ENCODE measurements at regions not wholly inside any gene's neighbourhood (a gene's known extent, or its start where the extent isn't known, plus 50 kb on each side); places are given as distances from the start of the nearest gene placed in this dataset.

DNA sequence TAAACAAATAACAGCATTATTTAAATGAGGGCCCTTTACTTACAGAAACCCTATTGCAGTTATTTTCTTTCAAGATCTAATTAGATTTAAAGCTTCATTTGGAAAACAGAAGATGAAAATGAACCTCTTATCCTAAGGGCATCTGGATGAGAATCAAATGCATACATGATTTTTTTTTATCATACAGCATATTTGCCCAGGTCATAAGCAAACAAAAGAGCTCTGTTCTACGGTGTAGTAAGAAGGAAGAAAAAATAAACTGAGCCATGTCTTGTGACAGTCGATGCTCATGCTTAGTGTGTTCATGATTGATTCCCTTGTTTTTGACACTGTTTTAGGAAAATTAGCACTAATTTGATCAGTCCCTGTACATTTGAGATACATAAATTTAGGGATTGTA lies 202.6 kb upstream of the RNF32 start:
- H3K4me3 ChIP-seq (ENCODE audit: low read length) = no peak overlapping the region
- H3K36me3 ChIP-seq (ENCODE audit: insufficient read depth, low read length) = no peaks in the 10 kb centered on the region
- no peak overlapping the region for H2AFZ ChIP-seq (ENCODE audit: low read depth, low read length)
- no peaks in the 10 kb centered on the region for H3K9me3 ChIP-seq (ENCODE audit: low read length)
- no peaks in the 10 kb centered on the region for H3K4me1 ChIP-seq (ENCODE audit: insufficient read depth, low read length)
- peaks cover 18% of the 10 kb centered on the region for H3K27me3 ChIP-seq (ENCODE audit: insufficient read depth, low read length)

DNA sequence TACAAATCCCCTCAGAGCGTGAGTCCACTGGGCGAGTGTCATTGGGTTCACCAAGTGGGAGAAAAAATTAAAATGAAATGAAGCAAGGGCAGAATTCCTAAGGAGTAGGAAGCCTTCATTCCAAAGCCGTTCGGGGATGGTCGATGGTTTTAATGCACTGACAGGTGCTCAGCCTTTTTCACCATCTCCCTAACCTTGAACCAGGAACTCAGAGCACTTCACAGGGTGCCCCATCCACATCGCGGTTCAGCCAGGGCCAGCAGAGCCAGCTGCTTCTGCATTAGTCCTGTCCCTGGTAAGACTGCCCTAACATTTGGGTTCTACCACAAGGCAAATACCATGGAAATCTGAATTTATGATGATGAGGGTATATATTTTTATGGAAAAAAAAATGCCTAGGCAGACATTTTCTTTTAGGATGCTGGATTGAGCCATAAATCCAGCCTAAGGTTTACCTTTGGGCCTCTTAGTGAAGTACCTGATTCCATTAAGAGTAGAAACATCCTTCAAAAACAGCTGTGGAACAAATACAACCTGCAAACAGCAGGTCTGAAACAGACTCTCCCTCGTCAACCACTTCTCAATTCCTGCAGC lies 203.5 kb upstream of the RNF32 start:
- Histone ChIP-seq H3K4me3 (ENCODE audit: low read length) (no peak overlapping the region), H3K9me3 (ENCODE audit: low read length) (no peaks in the 10 kb centered on the region), H3K27me3 (ENCODE audit: insufficient read depth, low read length) (peaks cover 18% of the 10 kb centered on the region), H3K36me3 (ENCODE audit: insufficient read depth, low read length) (no peaks in the 10 kb centered on the region), H2AFZ (ENCODE audit: low read depth, low read length) (no peak overlapping the region), H3K4me1 (ENCODE audit: insufficient read depth, low read length) (no peaks in the 10 kb centered on the region)

DNA sequence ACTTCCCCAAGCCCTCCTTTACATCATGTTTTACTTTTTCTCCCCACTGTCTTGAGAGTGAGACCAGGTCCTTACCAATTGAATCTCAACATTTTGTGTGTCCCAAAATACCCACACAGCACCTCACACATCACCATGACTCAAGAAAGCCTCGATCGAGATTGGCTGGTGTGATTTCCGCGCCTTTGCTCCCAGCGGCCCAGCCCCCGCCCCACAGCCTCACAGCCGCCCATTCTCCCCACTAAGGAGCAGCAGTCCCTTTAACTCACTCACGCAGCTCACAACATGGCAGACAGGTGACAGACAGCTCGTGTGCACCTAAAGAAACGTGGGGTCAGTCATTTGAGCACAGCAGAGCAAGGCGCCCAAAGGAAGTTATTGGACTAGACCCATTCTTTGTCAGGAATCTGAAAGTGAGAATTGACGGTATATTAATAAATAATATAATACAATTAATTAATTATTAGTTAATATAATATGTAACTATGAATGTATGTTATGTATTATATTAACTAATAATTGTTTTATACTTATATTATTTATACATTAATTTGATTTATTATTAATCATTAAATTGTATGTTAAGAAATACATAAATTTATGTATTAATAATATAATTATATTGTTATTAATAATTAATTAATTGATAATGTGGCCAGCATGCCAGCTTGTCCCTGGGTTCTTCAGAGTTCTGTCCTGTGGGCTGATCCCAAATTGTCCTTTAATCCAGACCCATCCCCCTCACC lies 204.9 kb upstream of the RNF32 start:
- Histone ChIP-seq H3K9me3 (ENCODE audit: low read length) (no peaks in the 10 kb centered on the region), H3K36me3 (ENCODE audit: insufficient read depth, low read length) (no peaks in the 10 kb centered on the region), H3K27me3 (ENCODE audit: insufficient read depth, low read length) (peaks cover 18% of the 10 kb centered on the region), H2AFZ (ENCODE audit: low read depth, low read length) (no peak overlapping the region), H3K4me1 (ENCODE audit: insufficient read depth, low read length) (no peaks in the 10 kb centered on the region), H3K4me3 (ENCODE audit: low read length) (no peak overlapping the region)

DNA sequence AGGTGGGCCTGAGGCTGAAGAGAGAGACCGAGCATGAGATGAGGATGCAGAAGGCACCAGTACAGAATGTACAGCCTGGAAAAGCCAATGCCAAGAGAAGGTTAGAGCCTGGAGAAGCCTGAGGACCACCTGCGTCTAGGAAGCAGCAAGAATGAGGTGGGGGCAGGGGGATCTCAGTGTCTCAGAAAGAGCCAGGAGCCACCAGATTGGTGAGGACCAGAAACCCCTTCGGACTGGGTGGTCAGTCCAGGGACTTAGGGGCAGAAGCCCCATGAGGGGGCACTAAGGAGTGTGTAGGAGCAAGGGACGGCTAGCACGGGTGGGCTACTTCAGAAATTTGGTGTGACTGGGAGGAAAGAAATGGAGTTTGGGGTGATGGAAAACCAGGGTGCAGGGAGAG lies 205.9 kb upstream of the RNF32 start:
- no peak overlapping the region for H3K4me3 ChIP-seq (ENCODE audit: low read length)
- H3K4me1 ChIP-seq (ENCODE audit: insufficient read depth, low read length) = no peaks in the 10 kb centered on the region
- no peak overlapping the region for H2AFZ ChIP-seq (ENCODE audit: low read depth, low read length)
- no peaks in the 10 kb centered on the region for H3K9me3 ChIP-seq (ENCODE audit: low read length)
- no peaks in the 10 kb centered on the region for H3K36me3 ChIP-seq (ENCODE audit: insufficient read depth, low read length)
- H3K27me3 ChIP-seq (ENCODE audit: insufficient read depth, low read length) = peaks cover 17% of the 10 kb centered on the region

DNA sequence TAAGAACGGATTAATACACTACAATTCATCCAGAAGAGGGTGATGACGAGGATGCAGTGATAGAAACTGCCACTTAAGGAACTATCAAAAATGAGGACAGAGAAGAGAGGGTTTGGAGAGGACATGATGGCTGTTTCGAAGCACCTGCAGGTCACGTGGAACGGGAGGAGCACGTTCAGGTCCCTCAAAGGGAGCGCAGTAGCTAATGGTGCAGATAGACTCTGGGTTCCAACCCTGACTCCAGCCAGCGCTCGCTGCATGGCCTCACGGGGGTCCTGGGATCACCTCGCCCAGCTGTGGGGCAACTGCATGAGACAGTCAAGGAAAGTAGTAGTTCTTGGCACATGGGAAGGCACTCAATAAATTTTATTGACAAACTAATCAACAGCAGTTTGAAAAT lies 208.6 kb upstream of the RNF32 start:
- no peaks in the 10 kb centered on the region for H3K9me3 ChIP-seq (ENCODE audit: low read length)
- no peaks in the 10 kb centered on the region for H3K4me1 ChIP-seq (ENCODE audit: insufficient read depth, low read length)
- H3K27me3 ChIP-seq (ENCODE audit: insufficient read depth, low read length) = peaks cover 10% of the 10 kb centered on the region
- H3K36me3 ChIP-seq (ENCODE audit: insufficient read depth, low read length) = no peaks in the 10 kb centered on the region
- H3K4me3 ChIP-seq (ENCODE audit: low read length) = no peak overlapping the region
- no peak overlapping the region for H2AFZ ChIP-seq (ENCODE audit: low read depth, low read length)

DNA sequence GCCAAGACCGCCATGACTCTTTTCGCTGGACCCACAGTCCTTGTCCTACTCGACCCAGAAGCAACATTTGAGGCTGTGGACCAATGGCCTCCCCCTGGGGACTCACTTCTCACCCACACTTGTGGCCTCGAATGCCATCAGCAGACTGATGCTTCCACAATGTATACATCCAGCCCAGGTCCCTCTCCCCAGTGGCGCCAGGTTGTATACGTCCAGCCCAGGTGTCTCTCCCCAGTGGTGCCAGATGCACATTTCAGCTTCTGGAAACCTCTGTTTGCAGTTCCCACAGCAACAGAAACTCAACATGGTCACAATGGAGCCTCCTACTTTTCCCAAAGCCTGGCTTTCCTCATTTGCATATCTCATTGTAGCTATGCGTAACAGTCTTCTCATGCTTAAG lies 210.5 kb upstream of the RNF32 start:
- H3K27me3 ChIP-seq (ENCODE audit: insufficient read depth, low read length) = no peaks in the 10 kb centered on the region
- H3K4me3 ChIP-seq (ENCODE audit: low read length) = no peak overlapping the region
- H3K36me3 ChIP-seq (ENCODE audit: insufficient read depth, low read length) = no peaks in the 10 kb centered on the region
- no peaks in the 10 kb centered on the region for H3K9me3 ChIP-seq (ENCODE audit: low read length)
- no peak overlapping the region for H2AFZ ChIP-seq (ENCODE audit: low read depth, low read length)
- H3K4me1 ChIP-seq (ENCODE audit: insufficient read depth, low read length) = no peaks in the 10 kb centered on the region

DNA sequence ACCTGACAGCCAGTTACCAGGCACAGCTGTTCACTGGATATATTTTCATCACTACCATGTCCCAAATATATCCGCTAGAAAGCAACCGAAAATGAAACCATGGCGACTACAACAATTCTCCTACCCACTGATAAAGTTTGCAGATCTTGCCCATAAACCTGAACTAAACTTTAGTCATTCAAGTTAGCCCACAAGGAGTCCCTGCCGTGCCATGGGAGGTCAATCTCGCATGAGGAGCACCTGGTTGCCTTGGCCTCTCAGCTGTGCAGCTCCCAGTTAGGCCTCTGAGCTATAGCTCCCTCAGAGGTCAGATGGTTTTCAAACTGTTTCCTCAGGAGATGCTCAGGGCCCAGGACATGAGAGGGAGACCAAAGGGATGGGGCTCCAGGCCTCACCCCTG lies 211.1 kb upstream of the RNF32 start:
- Histone ChIP-seq H3K27me3 (ENCODE audit: insufficient read depth, low read length) (no peaks in the 10 kb centered on the region), H3K4me3 (ENCODE audit: low read length) (no peak overlapping the region), H2AFZ (ENCODE audit: low read depth, low read length) (no peak overlapping the region), H3K9me3 (ENCODE audit: low read length) (no peaks in the 10 kb centered on the region), H3K36me3 (ENCODE audit: insufficient read depth, low read length) (no peaks in the 10 kb centered on the region), H3K4me1 (ENCODE audit: insufficient read depth, low read length) (no peaks in the 10 kb centered on the region)

DNA sequence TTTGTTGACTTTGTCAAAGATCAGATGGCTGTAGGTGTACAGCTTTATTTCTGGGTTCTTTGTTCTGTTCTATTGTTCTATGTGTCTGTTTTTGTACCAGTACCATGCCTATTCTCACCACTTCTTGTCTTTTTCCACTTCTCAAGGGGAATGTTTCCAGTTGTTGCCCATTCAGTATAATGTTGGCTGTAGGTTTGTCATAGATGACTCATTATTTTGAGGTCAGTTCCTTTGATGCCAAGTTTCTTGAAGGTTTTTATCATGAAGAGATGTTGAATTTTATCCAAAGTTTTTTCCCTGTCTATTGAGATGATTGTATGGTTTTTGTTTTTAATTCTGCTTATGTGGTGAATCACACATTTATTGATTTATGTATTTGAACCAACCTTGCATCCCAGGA lies 216.7 kb upstream of the RNF32 start:
- Histone ChIP-seq H3K4me1 (ENCODE audit: insufficient read depth, low read length) (no peaks in the 10 kb centered on the region), H3K9me3 (ENCODE audit: low read length) (no peaks in the 10 kb centered on the region), H2AFZ (ENCODE audit: low read depth, low read length) (no peak overlapping the region), H3K36me3 (ENCODE audit: insufficient read depth, low read length) (no peaks in the 10 kb centered on the region), H3K27me3 (ENCODE audit: insufficient read depth, low read length) (no peaks in the 10 kb centered on the region), H3K4me3 (ENCODE audit: low read length) (no peak overlapping the region)

DNA sequence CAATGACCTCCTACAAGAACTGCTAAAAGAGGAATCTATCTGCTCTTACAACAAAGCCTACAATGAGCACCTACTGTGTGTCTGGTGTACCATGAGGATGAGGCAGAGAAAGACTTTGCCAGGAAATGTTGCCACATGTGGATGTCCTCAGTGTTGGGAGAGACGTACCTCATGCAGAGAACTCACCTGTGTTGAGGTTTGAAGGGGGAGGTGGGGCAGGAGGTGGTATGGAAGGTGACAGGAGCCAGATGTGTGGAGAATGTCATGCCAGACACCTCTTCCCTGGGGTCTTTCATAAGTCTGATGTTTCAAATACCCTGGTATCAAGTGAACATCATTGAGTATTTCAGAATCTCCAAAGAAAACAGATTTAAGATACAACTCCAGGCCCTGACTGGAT lies 220.1 kb upstream of the RNF32 start:
- Histone ChIP-seq H3K27me3 (ENCODE audit: insufficient read depth, low read length) (no peaks in the 10 kb centered on the region), H3K9me3 (ENCODE audit: low read length) (no peaks in the 10 kb centered on the region), H3K4me1 (ENCODE audit: insufficient read depth, low read length) (no peaks in the 10 kb centered on the region), H3K36me3 (ENCODE audit: insufficient read depth, low read length) (no peaks in the 10 kb centered on the region), H3K4me3 (ENCODE audit: low read length) (no peak overlapping the region), H2AFZ (ENCODE audit: low read depth, low read length) (no peak overlapping the region)

DNA sequence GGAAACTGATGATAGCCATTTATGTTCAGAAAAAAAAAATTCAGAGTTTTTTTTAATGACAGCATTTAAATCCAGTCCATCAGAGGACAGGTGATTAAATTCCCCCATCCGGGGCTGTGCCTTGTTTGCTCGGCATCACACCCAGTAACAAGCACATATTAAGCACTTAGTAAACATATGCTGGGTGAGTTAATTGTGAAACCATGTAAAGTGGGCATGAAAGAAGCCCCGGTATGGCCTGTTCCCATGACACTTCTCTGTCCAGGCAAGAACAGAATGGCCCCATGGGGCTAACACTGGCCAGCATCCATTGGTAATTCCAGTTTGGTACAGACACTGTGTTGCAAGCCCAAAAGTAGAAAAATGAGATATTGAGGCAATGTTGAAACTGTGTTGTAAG lies 220.8 kb upstream of the RNF32 start:
- Histone ChIP-seq H3K27me3 (ENCODE audit: insufficient read depth, low read length) (no peaks in the 10 kb centered on the region), H3K9me3 (ENCODE audit: low read length) (no peaks in the 10 kb centered on the region), H2AFZ (ENCODE audit: low read depth, low read length) (no peak overlapping the region), H3K36me3 (ENCODE audit: insufficient read depth, low read length) (no peaks in the 10 kb centered on the region), H3K4me3 (ENCODE audit: low read length) (no peak overlapping the region), H3K4me1 (ENCODE audit: insufficient read depth, low read length) (no peaks in the 10 kb centered on the region)

DNA sequence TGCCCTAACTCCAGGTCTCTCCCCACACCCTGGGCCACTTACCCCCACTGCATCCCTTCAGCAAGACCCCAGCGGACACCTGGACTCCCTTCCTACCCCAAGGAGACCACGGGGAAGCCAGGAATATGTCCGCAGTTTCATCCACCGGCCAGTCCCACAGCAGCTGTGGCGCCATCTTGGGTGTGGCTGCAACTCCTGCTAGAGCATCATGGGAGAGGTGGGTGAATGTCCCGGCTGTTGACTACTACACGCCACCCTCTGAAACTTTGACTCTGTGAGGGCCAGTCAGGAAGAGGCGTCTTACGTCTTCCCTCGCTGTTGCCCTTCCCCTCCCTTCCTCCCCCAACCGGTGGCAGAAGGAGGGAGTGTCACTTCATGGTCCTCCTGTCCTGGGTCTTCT lies 238.3 kb upstream of the RNF32 start:
- Histone ChIP-seq H3K36me3 (ENCODE audit: insufficient read depth, low read length) (no peaks in the 10 kb centered on the region), H3K9me3 (ENCODE audit: low read length) (no peaks in the 10 kb centered on the region), H3K4me1 (ENCODE audit: insufficient read depth, low read length) (no peaks in the 10 kb centered on the region), H3K4me3 (ENCODE audit: low read length) (no peak overlapping the region), H2AFZ (ENCODE audit: low read depth, low read length) (no peak overlapping the region), H3K27me3 (ENCODE audit: insufficient read depth, low read length) (no peaks in the 10 kb centered on the region)

DNA sequence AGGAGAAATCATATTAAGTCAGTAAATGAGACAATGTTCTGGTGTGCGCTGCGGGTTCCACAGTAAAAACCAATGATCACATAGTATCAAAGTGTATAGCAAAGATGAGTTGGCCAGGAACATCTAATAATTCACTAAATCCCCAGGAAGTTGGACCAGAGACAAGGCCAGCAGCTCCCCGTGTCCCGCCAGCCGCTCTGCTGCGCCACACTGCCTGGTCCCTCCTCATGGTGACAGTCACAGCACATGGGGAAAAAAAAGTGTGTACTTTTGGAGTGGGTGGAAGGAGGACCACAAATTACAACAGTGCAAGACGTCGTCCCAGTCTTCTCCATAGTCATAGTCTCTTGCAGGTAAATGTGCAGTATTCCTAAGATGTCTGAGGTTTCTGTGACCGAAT lies 239.0 kb upstream of the RNF32 start:
- H3K4me3 ChIP-seq (ENCODE audit: low read length) = no peak overlapping the region
- H3K9me3 ChIP-seq (ENCODE audit: low read length) = no peaks in the 10 kb centered on the region
- no peaks in the 10 kb centered on the region for H3K27me3 ChIP-seq (ENCODE audit: insufficient read depth, low read length)
- H2AFZ ChIP-seq (ENCODE audit: low read depth, low read length) = no peak overlapping the region
- H3K4me1 ChIP-seq (ENCODE audit: insufficient read depth, low read length) = no peaks in the 10 kb centered on the region
- H3K36me3 ChIP-seq (ENCODE audit: insufficient read depth, low read length) = no peaks in the 10 kb centered on the region

DNA sequence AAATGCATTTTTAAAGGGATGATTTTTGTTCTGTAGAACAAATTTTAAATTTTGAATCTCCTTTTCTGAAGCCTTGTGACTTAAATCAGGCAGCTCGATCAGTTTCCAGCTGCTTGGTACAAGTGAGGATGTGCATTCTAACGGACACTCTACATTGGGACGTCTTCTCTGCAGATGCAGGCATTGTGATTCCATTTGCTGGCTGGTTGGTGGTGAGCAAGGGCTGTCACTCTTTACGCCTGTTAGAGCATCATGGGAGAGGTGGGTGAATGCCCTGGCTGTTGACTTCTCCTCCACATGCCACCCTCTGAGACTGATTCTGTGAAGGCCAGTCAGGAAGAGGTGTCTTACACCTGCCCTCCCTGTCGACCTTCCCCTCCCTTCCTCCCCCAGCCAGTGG lies 240.5 kb upstream of the RNF32 start:
- Histone ChIP-seq H3K4me1 (ENCODE audit: insufficient read depth, low read length) (no peaks in the 10 kb centered on the region), H3K9me3 (ENCODE audit: low read length) (no peaks in the 10 kb centered on the region), H3K4me3 (ENCODE audit: low read length) (no peak overlapping the region), H2AFZ (ENCODE audit: low read depth, low read length) (no peak overlapping the region), H3K36me3 (ENCODE audit: insufficient read depth, low read length) (no peaks in the 10 kb centered on the region), H3K27me3 (ENCODE audit: insufficient read depth, low read length) (no peaks in the 10 kb centered on the region)

DNA sequence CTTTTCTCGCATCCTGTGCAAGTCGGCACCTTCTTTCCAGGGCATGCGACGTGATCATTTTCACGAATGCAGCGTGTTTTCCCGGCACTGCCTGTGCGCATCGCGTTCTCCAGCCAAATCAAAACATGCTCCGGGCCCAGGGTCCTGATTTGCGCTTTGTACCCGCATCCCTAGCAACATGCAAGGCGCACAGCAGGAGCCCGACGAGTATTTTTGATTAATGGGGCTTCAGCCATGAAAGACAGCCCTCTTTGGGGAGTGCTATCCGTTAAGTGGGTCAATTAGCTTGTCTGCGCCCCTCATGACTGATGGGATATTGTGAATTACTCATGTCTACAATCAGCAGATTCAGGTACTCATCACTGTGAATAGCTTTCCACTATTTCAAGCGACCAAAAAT lies 243.3 kb upstream of the RNF32 start:
- Histone ChIP-seq H3K9me3 (ENCODE audit: low read length) (no peaks in the 10 kb centered on the region), H3K4me1 (ENCODE audit: insufficient read depth, low read length) (no peaks in the 10 kb centered on the region), H3K27me3 (ENCODE audit: insufficient read depth, low read length) (no peaks in the 10 kb centered on the region), H3K4me3 (ENCODE audit: low read length) (no peak overlapping the region), H3K36me3 (ENCODE audit: insufficient read depth, low read length) (no peaks in the 10 kb centered on the region), H2AFZ (ENCODE audit: low read depth, low read length) (no peak overlapping the region)
